Keratinocyte (primary cell): ENCODE measurements at regions not wholly inside any gene's neighbourhood (a gene's known extent, or its start where the extent isn't known, plus 50 kb on each side); places are given as distances from the start of the nearest gene placed in this dataset.

Experiments used
- DNase-seq: peaks from one replicate; pipeline ENCODE4 v3.0.0-alpha.2; 2011; ENCODE audit warnings: low read depth, missing footprints, low spot score
- FAIRE-seq: peaks from 2 replicates; lab custom pipeline; 2011; peaks lifted over from hg19 to GRCh38; lab: Jason Lieb, UNC
- H2AFZ ChIP-seq: 2 replicates; pipeline ENCODE4 v1.6.0; 2012; ENCODE audit warnings: low read length, control low read depth, inconsistent platforms; ENCODE audit not compliant: control insufficient read depth
- H3K27ac ChIP-seq: 2 replicates; pipeline ENCODE4 v1.5.1; 2011; ENCODE audit warnings: low read length; ENCODE audit not compliant: control insufficient read depth, insufficient read depth
- H3K27me3 ChIP-seq: 3 replicates; pipeline ENCODE4 v1.6.0; 2011; ENCODE audit warnings: low read length; ENCODE audit not compliant: control insufficient read depth, insufficient read depth; ENCODE audit errors: extremely low read depth
- H3K36me3 ChIP-seq, 2 experiments: 2 replicates in 1 of 2; 3 replicates in 1 of 2; pipeline ENCODE4 v1.5.1; 2011; ENCODE audit warnings: low read length in 2 of 2, mild to moderate bottlenecking in 1 of 2; ENCODE audit not compliant: control insufficient read depth in 2 of 2, insufficient read depth in 2 of 2; ENCODE audit errors: extremely low read depth in 1 of 2
- H3K4me1 ChIP-seq: 3 replicates; pipeline ENCODE4 v1.5.1; 2011; ENCODE audit warnings: low read length; ENCODE audit not compliant: control insufficient read depth, insufficient read depth; ENCODE audit errors: extremely low read depth
- H3K4me2 ChIP-seq: 3 replicates; pipeline ENCODE4 v1.6.0; 2011; ENCODE audit warnings: low read depth, low read length; ENCODE audit not compliant: control insufficient read depth, insufficient read depth; ENCODE audit errors: extremely low read depth
- H3K4me3 ChIP-seq, 3 experiments: fragments of 200-600 bp in 1 of 3; sonication (generic) in 1 of 3; 2 replicates in 2 of 3; 3 replicates in 1 of 3; pipeline ENCODE4 v1.5.1; 2011 to 2016; ENCODE audit warnings: low read length in 3 of 3, mild to moderate bottlenecking in 3 of 3, control low read depth in 2 of 3, inconsistent platforms in 1 of 3, low read depth in 1 of 3, mixed read lengths in 1 of 3, mixed run types in 1 of 3, moderate library complexity in 1 of 3; ENCODE audit not compliant: control insufficient read depth in 2 of 3, insufficient read depth in 2 of 3; ENCODE audit errors: extremely low read depth in 1 of 3
- H3K79me2 ChIP-seq: 2 replicates; pipeline ENCODE4 v1.6.0; 2012; ENCODE audit warnings: low read length; ENCODE audit not compliant: control insufficient read depth, insufficient read depth
- H3K9ac ChIP-seq: 3 replicates; pipeline ENCODE4 v1.6.0; 2011; ENCODE audit warnings: low read length; ENCODE audit not compliant: control insufficient read depth, insufficient read depth; ENCODE audit errors: extremely low read depth
- H3K9me1 ChIP-seq: 3 replicates; pipeline ENCODE4 v1.6.0; 2011; ENCODE audit warnings: low read length; ENCODE audit not compliant: control insufficient read depth, insufficient read depth; ENCODE audit errors: extremely low read depth
- H3K9me3 ChIP-seq: 2 replicates; pipeline ENCODE4 v1.5.1; 2012; ENCODE audit warnings: low read depth, low read length; ENCODE audit not compliant: control insufficient read depth
- H4K20me1 ChIP-seq: 3 replicates; pipeline ENCODE4 v1.6.0; 2011; ENCODE audit warnings: low read length; ENCODE audit not compliant: control insufficient read depth, insufficient read depth; ENCODE audit errors: extremely low read depth
- EZH2 ChIP-seq: IDR thresholded peaks from one replicate; pipeline ENCODE4 v1.6.1; 2012; ENCODE audit warnings: inconsistent platforms, mild to moderate bottlenecking, low read length, moderate library complexity
- dilution Hi-C: fragments of 300-500 bp; cut with MboI; formaldehyde crosslinking; loops from one replicate; pipeline ENCODE4 v1.7.0; 2020; ENCODE audit warnings: low sequenced_read_pairs; ENCODE audit not compliant: extremely low pct_ligation_motif_present
- TF ChIP-seq, protein P1 (sequence below), 3 experiments: IDR thresholded peaks in 1 of 3; conservative IDR thresholded peaks in 1 of 3; optimal IDR thresholded peaks in 1 of 3; 2 replicates in 2 of 3; 3 replicates in 1 of 3; pipeline versions ENCODE3 to v1.5.1; 2011; ENCODE audit warnings: low read length in 3 of 3, mild to moderate bottlenecking in 3 of 3, moderate library complexity in 2 of 3, control low read depth in 1 of 3, inconsistent platforms in 1 of 3; ENCODE audit not compliant: insufficient read depth in 2 of 3; ENCODE audit errors: extremely low read depth in 1 of 3

DNA sequence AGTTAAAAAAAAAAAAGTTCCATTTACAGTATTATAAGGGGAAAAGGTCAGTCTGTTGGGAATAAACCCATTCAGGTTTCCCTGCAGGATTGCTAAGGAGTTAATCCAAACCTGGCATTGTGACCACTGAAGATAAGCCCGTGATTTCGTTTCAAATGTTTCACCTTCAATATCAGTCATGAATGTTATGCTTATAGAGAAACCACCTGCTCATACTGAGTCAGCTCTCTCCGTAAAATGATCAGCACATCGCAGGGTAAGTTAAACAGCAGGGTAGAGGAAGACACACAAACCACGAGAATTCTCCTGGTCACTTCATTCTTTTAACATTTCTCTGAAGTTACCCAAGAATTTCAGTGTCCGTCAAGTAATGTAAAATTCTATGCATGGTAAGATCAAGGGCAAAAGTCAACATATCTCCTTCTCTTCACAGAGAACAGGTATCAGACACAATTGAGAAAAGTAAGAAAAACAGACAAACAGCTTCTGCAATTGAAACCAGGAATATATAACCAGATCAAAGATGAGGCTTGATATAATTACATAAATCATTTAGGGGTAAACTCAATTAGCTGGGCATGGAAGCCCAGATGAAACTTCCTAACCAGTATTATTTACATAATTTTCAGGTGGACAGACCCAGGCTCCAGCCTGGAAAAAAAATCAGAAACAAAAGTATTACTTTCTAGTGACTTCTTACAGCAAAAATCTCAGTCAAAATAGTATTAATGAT, 67.6 kb upstream of the ARHGEF3 start:
- Histone ChIP-seq H3K9me3 (no peaks in the 10 kb centered on the region), H3K79me2 (no peaks in the 10 kb centered on the region), H3K4me3 (no peak overlapping the region), H3K36me3 (no peaks in the 10 kb centered on the region), H2AFZ (no peak overlapping the region), H3K27me3 (no peaks in the 10 kb centered on the region), H3K27ac (no peak overlapping the region), H3K9ac (no peak overlapping the region), H3K9me1 (no peaks in the 10 kb centered on the region), H3K4me2 (no peak overlapping the region), H3K4me1 (no peaks in the 10 kb centered on the region), H4K20me1 (no peaks in the 10 kb centered on the region)
- FAIRE-seq (no peak), DNase-seq (no peak)
- dilution Hi-C loops, result no loop called here
- TF ChIP-seq, protein P1, sequence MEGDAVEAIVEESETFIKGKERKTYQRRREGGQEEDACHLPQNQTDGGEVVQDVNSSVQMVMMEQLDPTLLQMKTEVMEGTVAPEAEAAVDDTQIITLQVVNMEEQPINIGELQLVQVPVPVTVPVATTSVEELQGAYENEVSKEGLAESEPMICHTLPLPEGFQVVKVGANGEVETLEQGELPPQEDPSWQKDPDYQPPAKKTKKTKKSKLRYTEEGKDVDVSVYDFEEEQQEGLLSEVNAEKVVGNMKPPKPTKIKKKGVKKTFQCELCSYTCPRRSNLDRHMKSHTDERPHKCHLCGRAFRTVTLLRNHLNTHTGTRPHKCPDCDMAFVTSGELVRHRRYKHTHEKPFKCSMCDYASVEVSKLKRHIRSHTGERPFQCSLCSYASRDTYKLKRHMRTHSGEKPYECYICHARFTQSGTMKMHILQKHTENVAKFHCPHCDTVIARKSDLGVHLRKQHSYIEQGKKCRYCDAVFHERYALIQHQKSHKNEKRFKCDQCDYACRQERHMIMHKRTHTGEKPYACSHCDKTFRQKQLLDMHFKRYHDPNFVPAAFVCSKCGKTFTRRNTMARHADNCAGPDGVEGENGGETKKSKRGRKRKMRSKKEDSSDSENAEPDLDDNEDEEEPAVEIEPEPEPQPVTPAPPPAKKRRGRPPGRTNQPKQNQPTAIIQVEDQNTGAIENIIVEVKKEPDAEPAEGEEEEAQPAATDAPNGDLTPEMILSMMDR (optimal IDR thresholded peaks at IDR 0.05 in 1 of 3, IDR thresholded peaks at IDR 0.05 in 1 of 3, conservative IDR thresholded peaks at IDR 0.05 in 1 of 3; ENCODE audit: extremely low read depth in 1 of 3, insufficient read depth in 2 of 3, low read length in 3 of 3), result no peak
- TF ChIP-seq EZH2, result no peak

- Histone ChIP-seq H3K36me3 (no peaks in the 10 kb centered on the region), H2AFZ (no peak overlapping the region), H3K4me2 (no peak overlapping the region), H3K79me2 (no peaks in the 10 kb centered on the region), H3K4me1 (no peaks in the 10 kb centered on the region), H3K4me3 (no peak overlapping the region), H3K9me1 (no peaks in the 10 kb centered on the region), H4K20me1 (no peaks in the 10 kb centered on the region), H3K9me3 (no peaks in the 10 kb centered on the region), H3K27me3 (no peaks in the 10 kb centered on the region), H3K9ac (no peak overlapping the region), H3K27ac (no peak overlapping the region)
- dilution Hi-C loops, result no loop called here
- no peak for TF ChIP-seq EZH2
- TF ChIP-seq, protein P1 (optimal IDR thresholded peaks at IDR 0.05 in 1 of 3, IDR thresholded peaks at IDR 0.05 in 1 of 3, conservative IDR thresholded peaks at IDR 0.05 in 1 of 3; ENCODE audit: extremely low read depth in 1 of 3, insufficient read depth in 2 of 3, low read length in 3 of 3), result no peak
- FAIRE-seq (no peak), DNase-seq (no peak)
Measured at GRCh38 chr3:56868706-56869105, 67.0 kb upstream of the ARHGEF3 start.
